HG03469 (cell line): ENCODE measurements at regions not wholly inside any gene's neighbourhood (a gene's known extent, or its start where the extent isn't known, plus 50 kb on each side); places are given as distances from the start of the nearest gene placed in this dataset.
A peak's percentile ranks its signal among the peaks of the same experiment; 100 is the strongest.

ENCODE experiments used
- ATAC-seq: cut with Tn5 transposase; IDR thresholded peaks from one replicate; pipeline ENCODE4 v1.9.1; 2021; ENCODE audit warnings: mild to moderate bottlenecking, moderate library complexity, moderate number of reproducible peaks; ENCODE audit not compliant: unreplicated experiment

DNA sequence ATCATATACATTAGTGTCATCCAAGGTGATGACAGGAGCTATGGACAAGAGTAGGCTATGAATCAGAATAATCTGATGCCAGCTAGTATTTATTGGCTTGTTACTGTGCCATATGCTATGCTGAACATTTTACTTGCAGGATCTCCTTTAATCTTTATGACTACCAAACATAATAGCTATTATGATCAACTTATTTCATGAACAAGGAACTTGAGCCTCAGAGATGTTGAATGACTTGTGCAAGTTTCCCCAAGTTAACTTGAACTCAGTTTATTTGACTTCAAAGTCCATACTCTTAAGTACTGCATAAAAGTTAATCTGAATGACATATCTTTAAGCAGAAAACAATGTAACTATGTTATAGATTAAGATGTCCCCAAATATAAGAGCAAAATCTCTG lies 178.8 kb upstream of the ARHGAP20 start:
- ATAC-seq: no peak

DNA sequence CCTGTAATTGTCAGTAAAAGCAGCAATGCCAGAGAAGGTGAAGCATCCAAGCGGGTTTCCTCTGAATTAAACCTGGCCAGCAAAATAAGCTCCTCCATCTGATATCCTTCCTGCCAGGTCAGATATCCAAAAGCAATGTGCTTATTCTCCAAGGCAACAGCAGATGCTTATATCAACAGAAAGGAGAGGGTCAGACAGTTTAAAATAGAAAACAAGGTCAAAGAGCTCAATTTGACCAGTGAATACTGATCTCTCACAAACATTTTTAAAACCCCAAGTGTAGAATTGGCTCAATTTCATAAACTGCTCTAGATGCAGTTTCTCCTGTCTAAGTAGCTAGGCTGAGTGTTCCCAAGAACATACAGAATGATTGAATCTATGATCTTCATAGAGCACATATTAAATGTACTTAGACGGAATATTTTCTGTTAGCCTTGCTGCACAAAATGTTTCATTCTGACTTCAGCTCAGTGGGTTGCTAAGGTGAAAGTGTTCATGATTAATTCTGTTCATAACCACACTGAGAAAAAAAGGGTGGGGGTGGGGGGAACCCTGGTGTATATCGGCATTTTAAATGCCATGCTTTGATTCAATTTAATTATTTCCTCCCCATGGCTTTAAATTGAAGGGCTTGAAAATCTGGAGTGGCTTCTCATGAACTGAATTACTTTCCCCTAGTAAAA lies 174.2 kb upstream of the ARHGAP20 start:
- no peak for ATAC-seq

DNA sequence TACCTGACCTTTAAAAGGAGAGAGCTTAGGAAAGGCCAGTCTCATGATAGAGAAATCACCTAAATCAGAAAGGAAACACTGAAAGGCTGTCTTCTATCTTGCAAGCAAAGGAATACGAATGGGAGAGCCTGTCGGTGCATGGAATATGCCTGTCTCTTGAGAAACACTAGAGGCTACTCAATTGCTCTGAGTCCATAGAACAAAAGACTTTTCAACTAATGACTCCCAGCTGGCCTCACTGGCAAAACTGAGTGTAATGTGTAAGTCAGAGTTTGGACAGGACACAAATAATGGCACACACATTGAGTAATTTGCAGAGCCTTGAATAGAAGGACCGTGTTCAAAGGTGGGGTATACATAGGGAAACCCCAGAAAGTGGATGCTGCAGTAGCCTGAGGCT lies 171.0 kb upstream of the ARHGAP20 start:
- no peak for ATAC-seq

DNA sequence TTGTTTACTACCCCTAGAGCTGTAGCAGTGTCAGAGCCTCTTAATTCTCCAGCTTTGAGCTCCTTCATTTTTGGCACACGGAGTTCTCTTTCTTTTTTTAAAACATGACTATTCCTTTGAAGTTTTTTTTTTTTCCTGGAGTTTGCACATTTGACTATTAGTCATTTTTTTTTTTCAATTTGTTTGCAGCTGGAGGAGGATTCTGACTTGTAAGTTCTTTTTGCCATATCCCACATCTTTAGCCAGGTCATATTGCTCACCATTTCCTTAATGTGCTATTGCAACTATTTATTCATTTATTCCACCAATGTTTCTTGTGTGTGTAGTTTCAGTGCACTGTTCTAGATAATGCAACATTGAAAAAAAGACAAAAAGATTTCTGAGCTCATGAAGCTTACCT lies 166.3 kb upstream of the ARHGAP20 start:
- ATAC-seq: no peak

DNA sequence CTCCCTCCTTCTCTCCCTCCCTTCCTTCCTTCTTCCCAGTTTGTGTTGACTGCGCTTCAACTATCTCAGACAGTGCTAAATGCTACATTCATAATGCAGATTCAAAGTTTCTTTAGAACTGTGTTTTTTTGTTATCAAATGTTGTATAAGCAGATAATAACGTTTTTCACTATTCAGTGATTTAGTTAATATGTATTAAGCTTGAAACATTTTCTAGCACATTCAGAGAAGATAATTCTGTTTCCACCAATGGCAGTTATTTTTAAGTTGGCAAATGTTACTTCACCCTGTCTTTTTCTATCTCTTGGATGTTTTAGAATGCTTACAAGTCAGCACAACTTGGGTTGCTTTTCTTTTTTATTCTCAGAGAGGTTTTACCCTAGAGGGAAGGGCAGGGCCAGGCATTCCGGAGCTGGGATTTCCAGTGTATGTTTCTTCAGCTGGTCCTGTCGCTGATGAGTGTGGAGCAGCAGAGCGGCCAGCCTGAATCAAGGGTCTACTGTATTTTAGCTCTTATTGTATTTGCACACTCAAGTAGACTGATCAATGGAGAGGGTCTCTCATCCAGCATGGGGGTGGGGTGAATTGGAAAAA lies 162.3 kb upstream of the ARHGAP20 start:
- ATAC-seq: no peak

DNA sequence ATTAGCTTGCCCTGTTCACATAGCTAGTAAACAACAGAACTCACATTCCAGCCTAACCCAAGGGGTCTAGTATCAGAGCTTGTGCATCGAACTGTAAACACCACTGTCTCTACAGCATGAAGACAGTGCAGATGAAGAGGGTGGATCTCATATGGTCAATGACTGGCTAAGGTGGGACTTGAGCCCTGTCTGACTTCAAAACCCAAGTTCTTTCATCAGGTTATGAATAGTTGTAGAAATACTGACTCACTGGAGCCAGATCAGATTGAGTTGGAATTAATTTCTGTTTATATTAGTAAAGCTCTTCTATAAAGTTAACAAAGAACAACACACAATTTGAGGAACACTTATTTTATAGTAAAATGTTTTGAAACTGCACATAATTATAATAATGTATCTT lies 161.7 kb upstream of the ARHGAP20 start:
- ATAC-seq: no peak

DNA sequence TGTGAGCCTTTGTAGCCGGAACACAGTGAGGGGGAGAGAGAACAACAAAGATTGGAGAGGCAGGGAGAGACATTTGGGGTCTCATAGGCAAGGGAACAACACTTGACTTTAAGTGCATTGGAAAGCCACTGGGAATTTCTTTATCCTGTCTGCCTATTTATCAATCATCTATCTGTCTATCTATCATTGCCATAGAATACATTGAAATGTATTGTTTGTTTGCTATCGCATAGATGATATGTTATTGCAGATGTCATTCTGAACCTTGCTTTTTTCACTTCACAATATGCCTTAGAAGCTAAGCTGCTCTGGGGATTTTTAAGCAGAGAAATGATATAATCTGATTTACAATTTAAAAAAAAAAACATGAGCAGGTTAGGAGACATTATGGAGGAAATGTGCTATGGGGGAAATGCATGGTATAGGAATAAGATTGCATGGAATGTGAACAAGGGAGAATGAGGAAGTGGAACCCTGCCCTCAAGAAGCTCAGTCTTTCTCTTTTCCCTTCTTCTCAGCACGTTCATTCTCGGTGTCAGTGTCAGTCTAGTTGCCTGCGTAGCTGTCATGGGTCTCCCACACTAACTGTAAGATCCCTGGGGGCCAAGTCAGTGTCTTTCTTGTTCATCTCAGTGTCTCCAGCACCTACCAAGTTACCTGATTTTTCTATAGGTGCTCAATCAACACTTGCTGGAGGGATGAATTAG lies 158.7 kb upstream of the ARHGAP20 start:
- ATAC-seq: no peak

DNA sequence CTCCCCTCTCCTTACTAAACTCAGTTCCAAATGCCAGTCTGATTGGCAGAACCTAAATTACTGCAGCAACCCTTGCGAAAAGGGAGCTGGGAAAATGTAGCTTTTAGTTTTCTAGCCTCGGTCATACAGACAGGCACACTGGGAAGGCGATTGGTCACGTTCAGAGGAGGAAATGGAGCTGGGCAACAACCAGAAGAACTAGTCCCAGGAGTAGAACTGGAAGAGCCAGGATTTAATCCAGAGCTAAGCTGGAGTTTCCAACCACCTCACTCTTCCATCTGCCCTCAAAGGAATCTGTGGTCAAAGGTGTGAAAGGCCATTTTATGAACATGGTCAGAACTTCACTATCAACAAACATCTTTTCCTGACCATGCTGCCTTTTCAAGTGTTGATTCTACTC lies 155.7 kb upstream of the ARHGAP20 start:
- no peak for ATAC-seq

DNA sequence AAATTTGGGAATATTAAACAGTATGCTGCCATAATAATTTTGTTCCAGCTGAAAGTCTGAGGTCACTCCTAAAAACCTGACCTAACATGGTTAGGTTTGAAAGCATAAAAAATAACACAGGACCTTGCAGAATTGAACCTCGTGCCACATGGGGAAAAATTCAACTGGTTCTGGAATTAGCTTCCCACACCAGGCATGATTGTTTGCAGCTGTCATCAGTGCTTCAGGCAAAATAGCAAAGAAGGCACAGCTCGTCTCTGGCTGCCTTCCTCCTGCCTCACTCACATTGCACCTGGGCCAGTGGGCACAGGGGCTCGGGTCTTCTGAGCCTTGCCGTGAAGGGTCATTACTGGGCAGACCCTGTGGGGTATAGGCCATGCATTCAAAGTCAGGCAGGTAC lies 153.8 kb upstream of the ARHGAP20 start:
- ATAC-seq: no peak

DNA sequence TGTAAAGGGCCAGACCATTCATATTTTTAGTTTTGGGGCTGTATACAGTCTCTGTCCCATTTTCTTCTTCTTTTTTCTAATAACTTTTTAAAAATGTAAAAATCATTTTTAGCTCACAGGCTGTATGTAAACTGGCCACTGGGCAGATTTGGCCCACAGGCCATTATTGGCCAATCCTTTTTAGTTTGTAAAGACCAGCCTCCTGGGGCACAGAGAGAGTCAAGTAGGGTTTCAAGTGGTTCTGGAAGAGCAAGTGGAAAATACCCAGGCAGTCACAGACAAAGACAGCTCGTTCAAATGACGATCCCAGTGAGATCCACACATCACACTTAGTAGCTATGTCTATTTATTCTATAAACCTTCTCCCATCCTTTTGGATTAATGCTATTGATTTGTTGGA lies 150.2 kb upstream of the ARHGAP20 start:
- ATAC-seq: no peak

DNA sequence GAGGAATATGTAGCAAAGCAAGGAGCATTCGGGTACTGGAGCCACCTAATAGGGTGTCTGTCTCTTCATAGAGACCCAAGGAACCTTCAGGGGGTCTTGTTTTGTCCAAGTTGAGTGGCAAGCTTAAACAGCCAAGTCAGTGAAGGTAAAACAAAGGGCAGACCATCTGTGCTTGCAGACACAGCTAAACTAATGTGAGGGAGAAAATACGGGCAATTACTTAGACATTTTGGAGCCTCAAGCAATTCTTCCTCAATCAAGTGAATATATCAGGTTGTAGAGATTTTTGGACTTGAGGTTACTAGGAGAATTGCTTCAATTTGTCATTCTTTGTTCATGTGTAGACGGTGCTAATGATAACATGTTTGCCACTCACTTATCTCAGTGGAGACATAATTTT lies 148.2 kb upstream of the ARHGAP20 start:
- ATAC-seq: no peak

DNA sequence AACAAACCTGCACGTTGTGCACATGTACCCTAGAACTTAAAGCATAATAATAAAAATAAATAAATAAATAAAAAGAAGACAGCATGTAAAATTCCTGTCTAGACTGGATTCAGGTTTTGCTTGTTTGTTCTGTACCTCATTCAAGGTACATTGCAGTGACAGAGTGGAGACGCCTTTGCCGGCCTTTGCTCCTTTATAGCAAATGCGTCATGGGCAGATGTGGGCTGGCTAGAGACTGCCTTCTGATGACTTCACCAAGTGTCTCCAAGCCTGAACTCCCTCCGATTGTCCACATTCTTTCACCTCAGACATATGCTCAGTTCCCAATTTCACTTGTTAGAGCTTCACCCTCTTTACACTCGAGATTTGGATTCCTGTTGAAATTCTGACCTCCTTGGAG lies 147.8 kb upstream of the ARHGAP20 start:
- no peak for ATAC-seq

DNA sequence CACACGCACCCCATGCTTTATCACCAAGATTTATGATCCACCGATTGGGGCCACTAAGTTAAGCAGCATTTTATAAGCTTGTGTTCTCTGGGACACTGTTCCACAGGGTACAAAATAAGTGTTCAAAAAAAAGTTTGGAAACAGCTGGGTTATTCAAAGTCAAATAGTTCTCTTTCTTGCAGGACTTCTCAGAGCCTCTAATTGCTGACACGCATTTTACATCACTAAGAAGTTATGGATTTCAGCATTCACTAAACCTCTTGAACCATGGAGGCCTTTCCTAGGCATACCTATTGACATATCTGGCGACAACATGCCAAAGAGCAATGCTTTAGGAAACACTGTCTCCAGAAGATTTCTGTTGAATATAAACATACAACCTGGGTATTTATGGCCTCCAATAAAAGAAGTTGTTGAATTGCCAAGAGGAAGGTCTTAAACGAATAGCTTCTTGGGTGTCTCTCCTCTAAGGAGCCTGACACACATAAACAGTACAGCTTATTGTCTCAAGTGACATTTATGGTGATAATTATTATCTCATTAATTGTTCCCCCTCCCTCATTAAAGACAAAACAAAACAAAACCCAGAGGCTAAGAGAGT lies 147.1 kb upstream of the ARHGAP20 start:
- no peak for ATAC-seq

DNA sequence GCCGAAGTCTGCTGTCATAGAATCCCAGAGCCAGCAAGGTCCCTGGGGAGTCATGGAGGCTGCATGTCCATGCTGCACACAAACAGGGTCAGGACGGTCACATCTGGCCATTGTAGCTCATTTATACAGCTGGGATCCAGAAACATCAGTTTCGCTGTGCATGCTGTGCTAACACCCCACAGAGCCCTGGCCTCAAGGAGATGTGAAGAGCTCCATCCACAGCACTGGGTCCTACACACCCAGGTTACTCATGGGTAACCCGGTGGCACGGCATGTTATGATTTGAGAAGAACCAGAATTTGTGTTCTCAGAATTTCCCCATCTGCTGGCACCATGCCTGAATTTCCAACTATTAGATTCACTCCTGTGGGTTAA lies 146.3 kb upstream of the ARHGAP20 start:
- peak; percentile 55 for ATAC-seq

DNA sequence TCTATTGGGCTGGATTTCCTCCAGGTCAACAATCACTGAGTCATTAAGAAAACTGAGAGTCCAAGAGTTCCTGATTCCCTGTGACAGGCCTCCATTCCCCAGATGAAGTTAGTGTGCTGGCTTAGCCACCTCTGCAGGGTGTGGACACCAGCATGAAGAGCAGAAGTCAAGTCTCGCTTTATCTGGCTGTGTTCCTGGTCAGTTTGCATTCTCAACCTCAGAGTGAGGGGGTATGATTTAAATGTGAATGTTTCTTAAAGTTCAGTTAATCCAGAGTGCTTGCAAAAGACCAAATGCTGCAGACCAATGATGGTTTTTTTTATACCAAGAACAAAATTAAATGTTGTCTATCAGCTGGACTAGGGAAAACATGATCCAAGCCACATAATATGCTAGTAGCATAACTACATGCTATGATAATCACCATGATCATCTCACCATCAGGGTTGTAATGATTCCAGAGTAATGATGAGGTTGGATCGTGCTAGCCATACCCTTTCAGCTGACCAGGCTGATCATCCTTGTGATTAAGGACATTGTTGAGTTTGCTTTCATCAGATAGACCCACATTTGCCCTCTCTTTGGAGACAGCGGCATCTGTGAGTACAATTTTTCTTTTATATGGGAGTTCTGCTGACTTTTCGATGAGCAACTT lies 145.8 kb upstream of the ARHGAP20 start:
- ATAC-seq: no peak

DNA sequence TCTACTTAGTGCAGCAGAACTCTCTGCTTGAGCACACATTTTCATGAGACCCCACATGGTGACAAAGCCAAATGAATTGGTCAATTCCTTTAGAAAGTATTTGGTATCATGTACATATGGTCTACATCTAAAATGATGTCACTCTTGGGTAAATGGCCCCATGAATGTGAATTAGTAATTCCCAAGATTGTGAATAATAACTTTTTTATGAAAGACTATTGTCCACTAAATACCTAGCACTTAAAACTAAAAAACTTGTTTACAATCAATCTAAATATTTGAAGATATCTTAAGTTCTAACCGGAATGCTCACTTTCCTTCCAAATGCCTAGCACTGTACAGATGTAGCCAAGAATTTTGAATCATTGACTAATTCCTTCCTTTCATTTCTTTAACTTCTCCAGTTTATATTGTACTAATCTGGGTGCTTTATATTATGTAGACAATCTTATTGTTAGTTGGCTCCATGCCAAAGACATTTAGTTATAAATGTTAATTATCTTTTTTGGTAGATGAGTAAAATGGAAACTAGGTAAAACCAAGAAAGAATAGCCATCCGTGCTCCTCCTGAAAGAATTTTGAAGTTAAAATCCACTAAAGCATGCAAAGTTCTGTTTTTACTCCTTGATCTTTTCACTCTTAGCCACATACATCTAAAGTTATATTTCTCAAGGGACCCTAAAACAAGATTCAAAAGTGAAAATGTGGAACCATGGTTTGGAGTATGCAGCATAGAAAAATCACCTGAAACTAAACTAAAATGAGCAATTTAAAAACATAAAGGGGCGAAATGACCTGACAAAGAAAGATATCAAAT lies 145.0 kb upstream of the ARHGAP20 start:
- peak; percentile 38 for ATAC-seq

DNA sequence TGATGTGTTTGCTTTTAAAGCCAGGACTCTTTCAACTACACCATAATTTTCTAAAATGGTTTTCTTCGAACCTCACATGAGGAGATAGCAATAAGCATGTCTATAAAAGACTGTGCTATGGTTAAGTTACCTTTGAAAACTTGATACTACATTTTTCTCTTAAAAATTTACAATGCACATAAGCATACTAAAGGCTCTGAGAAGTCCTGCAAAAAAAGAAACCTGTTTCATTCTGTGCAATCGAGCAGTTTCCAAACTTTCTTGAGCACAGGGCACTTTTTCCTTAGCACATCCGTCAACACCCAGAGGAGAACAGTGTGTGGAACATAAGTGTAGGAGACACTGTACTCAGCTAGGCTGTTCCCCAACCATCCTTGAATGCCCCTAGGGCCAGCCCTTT lies 144.1 kb upstream of the ARHGAP20 start:
- no peak for ATAC-seq

DNA sequence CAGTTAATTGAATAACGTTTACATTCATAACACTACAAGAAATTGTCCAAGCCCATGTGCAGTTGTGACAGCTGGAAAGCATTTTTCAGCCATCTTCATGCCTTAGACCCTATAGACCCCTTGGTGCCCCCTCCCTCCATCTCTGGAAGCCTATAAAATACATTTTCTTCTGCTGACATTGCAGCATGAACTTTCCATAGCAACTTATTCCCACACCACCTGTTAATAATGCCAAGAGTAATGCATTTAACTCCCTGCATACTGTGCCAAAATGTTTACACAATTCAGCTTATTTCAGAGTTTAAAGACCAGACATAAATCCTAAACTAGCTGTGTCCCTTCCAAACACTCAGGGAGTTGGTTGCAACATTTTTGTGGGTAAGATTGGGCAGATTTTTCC lies 143.0 kb upstream of the ARHGAP20 start:
- ATAC-seq: no peak

DNA sequence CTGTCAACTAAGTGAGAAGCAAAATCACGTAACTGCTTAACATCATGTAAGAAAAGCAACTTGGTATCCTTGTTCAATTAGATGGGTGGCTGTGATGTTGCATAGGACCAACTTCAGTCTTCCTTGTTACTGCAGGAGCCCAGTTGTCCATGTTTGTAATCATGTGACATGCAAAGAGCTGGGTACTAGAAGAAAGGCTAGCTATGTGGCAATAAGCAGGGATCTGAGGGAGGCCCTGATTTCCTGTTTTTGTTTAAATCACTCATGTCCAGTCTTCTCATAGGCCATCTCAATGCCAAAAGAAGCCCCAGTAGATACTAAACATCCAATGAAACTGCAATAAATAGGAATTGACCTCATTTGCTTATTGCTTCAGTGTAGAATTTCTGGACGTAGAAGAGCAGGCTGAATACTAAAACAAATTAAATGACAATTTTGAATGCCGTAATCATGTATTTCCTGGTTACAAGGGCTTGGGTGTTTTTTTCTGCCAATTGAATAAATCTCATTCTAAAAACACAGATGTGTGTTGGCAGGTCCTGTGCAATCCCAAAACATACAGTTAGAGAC lies 140.8 kb upstream of the ARHGAP20 start:
- no peak for ATAC-seq

DNA sequence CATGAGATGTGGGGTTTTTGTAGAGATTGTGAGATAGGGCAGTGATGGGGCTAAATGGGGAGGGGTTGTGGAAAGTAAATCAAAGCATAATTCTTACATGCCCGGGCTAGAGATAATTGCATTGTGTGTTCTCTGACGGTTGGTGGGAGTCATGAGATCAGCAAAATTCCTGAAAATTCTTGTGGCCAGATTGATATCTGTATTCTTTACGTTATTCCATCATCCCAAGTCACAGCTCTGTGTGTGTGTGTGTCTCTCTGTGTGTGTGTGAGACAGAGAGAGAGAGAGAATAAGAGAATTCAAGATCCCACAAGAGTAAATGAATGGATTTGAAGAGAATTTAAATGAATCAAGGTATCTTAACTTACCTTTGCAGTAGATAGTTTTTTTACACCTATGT lies 138.6 kb upstream of the ARHGAP20 start:
- ATAC-seq: no peak
